LHCN-M2 (cell line): ENCODE measurements at regions not wholly inside any gene's neighbourhood (a gene's known extent, or its start where the extent isn't known, plus 50 kb on each side); places are given as distances from the start of the nearest gene placed in this dataset.

Experiments
- DNase-seq: peaks from one replicate; pipeline ENCODE4 v3.0.0-alpha.2; 2012; ENCODE audit warnings: low read depth

DNA sequence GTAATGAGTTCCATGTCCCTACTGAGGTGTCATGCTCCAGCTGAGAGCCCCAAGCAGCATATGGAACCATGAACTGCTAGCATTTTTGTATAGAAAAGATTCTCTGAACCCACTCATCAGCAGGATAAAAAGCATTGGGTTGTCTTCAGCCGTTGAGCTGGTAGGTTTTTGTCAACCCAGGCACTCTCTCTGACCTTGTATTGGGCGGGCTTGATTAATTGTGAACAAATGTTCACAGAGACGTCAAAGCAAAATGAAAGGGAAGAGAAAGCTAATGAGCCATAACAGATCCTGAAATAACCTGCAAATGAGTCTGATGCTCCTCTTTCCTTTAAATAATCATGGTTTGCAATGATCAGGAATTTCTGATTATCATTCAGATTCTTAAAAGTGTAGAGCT lies 924.7 kb upstream of the CELF2 start:
- DNase-seq = no peak

DNA sequence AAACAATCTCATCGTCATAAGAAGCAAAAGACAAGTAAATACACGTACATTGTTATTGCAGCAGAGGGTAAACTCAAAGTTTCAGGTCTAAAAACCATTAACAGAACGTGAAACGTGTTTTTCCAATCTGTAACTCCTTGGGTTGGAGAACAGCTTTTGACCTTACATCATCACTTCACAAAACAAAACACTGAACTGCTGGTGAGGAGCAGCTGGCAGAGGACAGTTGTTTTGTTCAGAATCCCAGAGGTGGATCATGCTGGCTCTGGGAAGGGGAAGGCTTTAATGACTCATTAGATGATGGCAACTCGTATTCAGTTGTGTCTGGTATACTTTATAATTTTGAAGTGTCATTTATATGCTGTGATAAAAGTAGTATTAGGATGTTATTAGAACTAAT lies 923.0 kb upstream of the CELF2 start:
- peak; percentile 76 for DNase-seq

DNA sequence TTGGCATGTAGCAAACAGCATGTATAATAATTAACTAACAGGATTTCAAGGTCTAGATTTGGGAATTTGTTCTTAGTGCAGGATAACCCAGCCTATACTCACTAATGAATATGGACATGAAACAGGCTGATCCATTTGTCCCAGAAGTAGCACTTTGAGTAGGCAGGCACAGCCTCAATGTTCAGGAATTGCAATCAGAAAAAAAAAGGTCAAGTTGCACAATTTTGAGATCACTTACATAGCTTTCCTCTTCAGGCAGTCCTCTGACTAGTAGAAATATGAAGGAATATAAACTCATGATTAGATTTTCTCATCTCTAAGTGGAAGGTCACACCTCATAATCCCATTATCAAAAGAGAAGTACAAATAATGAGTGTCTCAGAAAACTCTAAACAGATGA lies 921.4 kb upstream of the CELF2 start:
- DNase-seq = no peak

DNA sequence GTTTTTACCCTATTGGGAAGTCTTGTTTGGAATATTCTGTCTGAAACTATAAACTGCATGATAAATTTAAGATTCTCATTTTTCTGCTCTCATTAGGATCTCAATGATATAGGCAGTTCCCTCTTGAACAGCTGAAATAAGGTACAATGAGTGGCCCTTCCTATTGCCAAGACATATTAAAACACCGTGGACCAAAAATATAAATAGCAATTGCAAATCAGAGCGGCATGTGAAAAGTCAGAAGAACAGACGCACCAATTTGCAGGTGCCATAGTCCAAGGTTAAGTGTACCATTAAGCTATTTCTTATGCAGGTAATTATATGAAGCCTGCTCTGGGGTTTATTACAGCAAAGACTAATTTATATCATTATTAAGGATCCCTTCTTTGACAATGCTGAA lies 920.8 kb upstream of the CELF2 start:
- DNase-seq = no peak

- no peak for DNase-seq
These were observed 916.6 kb upstream of the CELF2 start for GRCh38 chr10:10101106-10101505.

GRCh38 chr10:10110844-10111490 lies 906.7 kb upstream of the CELF2 start:
- DNase-seq = no peak

- DNase-seq = no peak
These were observed 899.5 kb upstream of the CELF2 start for GRCh38 chr10:10118131-10118530.

DNA sequence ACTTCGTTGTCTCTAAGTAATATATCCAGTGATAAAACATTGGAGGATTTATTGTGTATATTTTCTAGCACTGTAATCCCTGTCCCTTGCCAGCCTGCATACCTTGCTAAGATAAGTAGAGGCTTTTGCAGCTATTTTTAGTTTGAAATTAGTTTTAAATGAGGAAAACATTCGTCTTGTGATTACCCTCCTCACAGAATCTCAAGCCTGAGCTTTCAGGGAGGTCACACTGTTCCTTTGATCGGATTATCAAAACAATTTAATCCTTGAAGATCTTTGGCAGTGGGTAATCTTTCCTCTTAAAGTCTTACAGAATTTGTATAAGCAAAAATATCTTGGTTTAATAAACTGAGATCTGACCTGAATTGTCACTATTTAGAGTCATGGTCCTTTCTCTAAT lies 897.0 kb upstream of the CELF2 start:
- no peak for DNase-seq

GRCh38 chr10:10125676-10126075 lies 892.0 kb upstream of the CELF2 start:
- DNase-seq = no peak

GRCh38 chr10:10126218-10126617 lies 891.5 kb upstream of the CELF2 start:
- no peak for DNase-seq

DNA sequence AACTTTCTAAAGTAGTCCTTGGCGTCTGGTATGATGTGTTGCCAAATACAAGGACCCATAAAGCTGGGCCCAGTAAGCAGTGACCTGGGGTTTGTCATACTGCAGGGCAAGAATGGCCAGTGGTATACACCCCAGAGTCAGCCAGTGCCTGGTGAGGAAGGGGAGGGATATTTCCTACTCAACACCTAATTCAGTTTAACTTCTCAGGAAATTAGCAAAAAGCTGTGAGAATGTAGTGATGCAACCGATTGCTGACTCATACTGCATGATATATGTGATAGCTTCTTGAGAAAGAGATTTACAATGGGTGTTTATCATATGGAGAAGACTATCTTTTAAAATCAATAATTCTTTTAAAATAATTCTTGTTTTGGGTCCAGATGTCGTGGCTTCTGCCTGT lies 889.3 kb upstream of the CELF2 start:
- no peak for DNase-seq

- no peak for DNase-seq
These were observed 887.0 kb upstream of the CELF2 start for GRCh38 chr10:10130686-10131085.

DNA sequence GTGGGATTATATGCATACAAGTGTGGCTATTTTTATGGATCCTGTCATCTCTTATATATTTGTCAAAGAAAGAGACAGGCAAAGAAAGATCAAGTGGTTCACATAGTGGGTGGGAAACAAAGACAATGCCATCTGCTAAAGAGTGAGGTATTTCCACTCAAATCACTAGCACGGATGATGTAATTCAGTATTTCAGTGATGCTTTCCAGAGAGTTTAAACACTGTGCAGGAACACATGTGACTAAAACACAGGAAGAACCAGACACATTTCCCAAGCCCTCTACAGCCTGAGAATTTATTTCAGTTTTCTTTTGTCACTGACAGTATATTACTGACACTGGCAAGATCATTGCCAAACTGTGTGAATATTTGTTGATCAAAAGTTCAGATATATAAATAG lies 885.7 kb upstream of the CELF2 start:
- DNase-seq = no peak

DNA sequence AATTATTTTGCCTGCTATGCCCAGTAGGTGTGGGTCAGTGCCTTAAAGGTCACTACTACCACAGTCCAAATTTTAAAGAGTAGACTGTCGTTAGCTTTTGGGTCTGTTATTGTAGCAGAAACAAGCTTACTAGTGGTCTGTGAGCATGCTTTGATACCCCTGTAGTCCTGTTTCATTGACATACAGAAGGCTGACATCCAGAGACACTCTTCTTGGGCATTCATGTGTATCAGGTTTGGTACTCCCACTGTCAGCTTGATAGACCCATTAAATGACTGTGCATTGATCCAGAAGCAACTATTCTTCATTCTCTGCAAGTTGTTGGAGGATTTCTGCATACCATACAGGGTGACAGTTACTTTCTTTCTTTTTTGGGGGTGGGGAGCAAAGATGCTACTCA lies 884.4 kb upstream of the CELF2 start:
- no peak for DNase-seq

GRCh38 chr10:10138685-10139084 lies 879.0 kb upstream of the CELF2 start:
- no peak for DNase-seq

- DNase-seq = no peak
These were observed 875.8 kb upstream of the CELF2 start for GRCh38 chr10:10141782-10142382.

GRCh38 chr10:10146604-10147003 lies 871.1 kb upstream of the CELF2 start:
- DNase-seq = no peak

DNA sequence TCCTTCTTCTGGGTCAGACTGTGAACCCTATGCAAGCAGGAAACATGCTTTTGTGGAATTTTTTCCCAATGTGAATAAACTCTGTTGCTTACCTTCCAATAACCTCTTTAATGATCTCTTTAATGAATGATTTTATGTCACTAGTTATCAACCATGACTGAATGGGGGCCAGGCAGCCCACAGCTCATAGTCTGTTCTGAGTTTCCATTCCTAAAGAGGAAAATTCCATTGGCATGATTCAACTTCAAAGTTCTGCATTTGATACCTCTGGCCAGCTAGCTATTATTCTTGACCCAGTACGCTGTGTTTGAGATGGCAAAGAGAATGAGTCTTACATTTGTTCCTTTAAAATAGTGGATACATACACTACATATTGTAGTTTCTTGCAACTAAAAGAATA lies 867.8 kb upstream of the CELF2 start:
- no peak for DNase-seq

DNA sequence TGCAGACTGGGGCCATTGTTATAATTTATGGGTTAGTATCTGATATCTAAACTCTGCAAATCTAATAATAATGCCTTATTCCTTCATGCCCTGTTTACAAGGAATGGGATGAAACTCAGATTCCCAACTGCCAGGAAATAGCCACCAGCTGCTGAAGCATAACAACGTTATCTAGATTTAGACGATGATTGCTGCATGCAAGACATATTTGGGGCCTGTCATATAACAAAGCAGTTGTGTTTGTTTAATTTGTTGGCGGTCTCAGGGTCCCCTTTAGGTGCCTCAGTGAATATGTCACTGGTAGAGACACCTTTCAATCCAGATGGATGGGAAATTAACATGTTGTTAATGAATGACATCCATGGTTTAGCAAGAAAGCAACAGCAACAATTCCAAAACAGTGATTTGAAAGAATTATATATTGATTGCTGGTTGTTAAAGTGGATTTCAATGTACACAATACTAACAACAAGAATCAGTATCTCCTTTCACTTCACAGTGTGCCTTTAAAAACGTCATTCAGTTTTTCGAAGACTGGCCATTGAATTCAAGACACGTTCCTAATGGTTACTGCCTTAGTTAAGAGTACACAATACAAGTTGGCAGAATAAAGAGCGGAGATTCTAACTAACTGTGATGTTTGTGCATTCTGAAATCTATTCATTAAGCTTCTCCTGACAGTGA lies 860.6 kb upstream of the CELF2 start:
- DNase-seq = no peak

- DNase-seq = no peak
These were observed 856.8 kb upstream of the CELF2 start for GRCh38 chr10:10160821-10161312.

DNA sequence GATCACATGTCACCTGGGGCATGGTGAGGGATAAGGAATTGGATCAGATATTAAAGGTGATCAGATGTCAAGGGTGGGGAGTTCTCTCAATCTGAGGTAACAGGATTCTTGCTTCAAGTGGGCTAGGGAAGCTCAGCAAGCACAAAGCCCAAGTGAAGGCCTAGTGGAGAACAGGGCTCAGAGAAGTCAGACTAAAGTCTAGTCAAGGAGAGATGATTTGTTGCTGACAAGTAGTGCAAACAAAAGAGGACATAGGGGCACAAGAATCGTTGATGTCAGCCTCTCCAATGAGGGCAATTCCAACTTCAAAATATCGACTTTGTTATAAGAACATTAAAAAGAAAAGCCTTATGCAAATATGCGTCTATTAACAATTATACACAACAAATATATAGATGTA lies 852.8 kb upstream of the CELF2 start:
- no peak for DNase-seq

- no peak for DNase-seq
These were observed 852.3 kb upstream of the CELF2 start for GRCh38 chr10:10165415-10165814.

- DNase-seq = no peak
These were observed 839.2 kb upstream of the CELF2 start for GRCh38 chr10:10178476-10178875.
